ENCODE measurements at regions not wholly inside any gene's neighbourhood (a gene's known extent, or its start where the extent isn't known, plus 50 kb on each side); places are given as distances from the start of the nearest gene placed in this dataset.

- TF ChIP-seq EZH2 (IDR thresholded peaks at IDR 0.05; ENCODE audit: borderline replicate concordance, insufficient read depth, low read depth, low read length, poor library complexity, severe bottlenecking) = no peak
- TF ChIP-seq, protein P1, sequence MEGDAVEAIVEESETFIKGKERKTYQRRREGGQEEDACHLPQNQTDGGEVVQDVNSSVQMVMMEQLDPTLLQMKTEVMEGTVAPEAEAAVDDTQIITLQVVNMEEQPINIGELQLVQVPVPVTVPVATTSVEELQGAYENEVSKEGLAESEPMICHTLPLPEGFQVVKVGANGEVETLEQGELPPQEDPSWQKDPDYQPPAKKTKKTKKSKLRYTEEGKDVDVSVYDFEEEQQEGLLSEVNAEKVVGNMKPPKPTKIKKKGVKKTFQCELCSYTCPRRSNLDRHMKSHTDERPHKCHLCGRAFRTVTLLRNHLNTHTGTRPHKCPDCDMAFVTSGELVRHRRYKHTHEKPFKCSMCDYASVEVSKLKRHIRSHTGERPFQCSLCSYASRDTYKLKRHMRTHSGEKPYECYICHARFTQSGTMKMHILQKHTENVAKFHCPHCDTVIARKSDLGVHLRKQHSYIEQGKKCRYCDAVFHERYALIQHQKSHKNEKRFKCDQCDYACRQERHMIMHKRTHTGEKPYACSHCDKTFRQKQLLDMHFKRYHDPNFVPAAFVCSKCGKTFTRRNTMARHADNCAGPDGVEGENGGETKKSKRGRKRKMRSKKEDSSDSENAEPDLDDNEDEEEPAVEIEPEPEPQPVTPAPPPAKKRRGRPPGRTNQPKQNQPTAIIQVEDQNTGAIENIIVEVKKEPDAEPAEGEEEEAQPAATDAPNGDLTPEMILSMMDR (IDR thresholded peaks at IDR 0.05) = no peak
Measured at GRCh38 chr9:75651709-75652108, 238.8 kb upstream of the PCSK5 start.

All from B cell (primary cell).